ENCODE measurements at regions not wholly inside any gene's neighbourhood (a gene's known extent, or its start where the extent isn't known, plus 50 kb on each side); places are given as distances from the start of the nearest gene placed in this dataset.

DNA sequence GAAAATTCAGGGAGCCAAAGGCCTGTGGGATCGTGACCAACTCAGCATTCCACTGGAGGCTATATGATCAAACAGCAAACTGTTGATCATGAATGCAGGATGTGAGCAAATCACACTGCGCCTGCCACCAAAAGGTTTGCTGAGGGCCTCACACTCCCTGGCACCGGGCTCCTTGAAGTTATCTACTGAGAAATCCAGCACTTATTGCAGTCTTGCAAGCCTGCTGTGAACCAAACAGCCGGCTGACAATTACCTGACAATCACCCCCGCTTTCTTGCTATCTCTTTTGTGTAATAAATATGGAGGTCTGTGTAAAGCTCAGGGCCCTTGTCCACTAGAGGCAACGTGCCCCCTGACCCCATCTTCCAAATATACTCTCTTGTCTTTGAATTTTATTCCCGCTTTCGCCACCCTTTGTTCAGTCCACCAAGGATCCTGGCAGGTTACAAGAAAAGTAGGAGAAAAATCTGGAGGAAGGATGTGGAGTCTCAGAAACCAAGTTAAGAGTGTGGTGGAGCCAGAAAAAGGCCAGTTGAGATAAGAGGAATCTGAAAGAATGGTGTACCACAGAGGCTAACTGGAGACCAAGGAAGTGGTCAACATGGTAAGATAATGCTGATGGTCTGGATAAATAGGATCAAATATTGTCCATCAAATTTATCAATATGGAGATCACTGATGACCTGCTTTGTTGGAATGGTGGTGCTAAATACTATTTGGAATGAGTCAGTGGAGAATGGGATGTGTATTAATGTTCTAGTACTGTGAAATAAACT, 229.2 kb downstream of the ALX1 start:
- TF ChIP-seq POLR2AphosphoS5 (IDR thresholded peaks at IDR 0.05; ENCODE audit: low read depth, low read length) (no peak), POLR2A (IDR thresholded peaks at IDR 0.05; ENCODE audit: low read depth, low read length) (no peak), TAF1 (IDR thresholded peaks at IDR 0.05; ENCODE audit: borderline replicate concordance, low read depth, low read length) (no peak)

Data from GM12892 (cell line).